ENCODE measurements at regions not wholly inside any gene's neighbourhood (a gene's known extent, or its start where the extent isn't known, plus 50 kb on each side); places are given as distances from the start of the nearest gene placed in this dataset.

DNA sequence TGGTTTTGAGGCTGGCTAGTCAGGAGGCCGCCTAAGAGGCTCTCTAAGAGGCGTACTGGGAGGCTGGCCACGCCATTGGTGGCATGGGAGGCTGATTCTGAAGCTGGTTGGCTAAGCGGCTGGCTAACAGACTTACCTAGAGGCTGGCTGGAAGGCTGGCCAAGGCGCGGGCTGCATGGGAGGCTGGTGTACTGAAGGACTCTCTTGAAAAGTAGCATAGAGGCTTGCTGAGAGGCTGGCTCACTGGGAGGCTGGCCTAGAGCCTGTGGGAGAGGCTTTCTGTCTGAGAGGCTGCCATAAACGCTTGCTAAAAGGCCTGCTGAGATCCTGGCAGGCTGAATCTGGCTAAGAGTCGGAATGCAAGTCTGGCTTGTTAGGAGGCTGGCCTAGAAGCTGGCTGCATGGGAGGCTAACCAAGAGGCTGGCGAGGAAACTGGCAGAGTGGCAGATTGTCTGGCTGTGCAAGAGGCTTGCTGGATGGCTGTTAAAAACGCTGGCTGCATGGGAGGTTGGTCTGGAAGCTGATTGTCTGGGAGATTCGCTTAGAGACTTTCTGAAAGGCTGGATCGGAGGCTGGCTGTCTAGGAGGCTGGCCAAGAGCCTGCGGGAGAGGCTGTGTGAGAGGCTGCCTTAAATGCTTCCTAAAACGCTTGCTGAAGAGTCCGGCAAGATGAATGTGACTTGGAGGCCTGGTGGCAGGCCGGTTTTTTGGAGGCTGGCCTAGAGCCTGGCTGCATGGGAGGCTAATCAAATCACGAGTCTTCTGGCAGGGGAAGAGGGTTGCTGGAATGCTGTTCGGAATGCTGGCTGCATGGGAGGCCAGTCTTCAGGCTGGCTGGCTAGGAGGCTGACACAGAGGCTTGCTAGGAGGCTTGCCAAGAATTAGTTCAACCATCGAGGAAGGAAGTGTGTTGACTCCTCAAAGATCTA, 134.2 kb downstream of the OR13A1 start:
- intact Hi-C loops (cut with DNase I): no loop called here
- peak in 4 of 10 donors; percentile 6 to 77 (median 52) for DNase-seq

DNA sequence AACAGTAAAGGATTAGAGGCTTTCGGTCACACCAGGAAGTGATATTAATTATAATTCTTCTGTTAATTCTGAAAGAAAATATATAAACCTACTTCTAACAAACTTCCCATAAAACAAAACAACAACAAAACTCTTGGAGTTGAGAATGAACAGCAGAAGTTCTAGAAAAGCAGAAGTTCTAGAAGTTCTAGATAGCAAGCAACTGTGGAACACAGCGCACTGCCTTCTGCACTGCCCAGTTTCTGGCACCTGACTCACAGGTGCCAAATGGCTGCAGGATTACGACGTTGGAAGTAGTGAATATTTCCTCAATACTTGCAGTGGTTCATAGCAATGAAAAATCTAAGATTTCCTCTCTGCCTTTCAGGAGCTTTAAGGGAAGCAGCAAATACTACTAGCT, 132.2 kb downstream of the OR13A1 start:
- DNase-seq: no peak
- intact Hi-C loops (cut with DNase I): no loop called here

DNA sequence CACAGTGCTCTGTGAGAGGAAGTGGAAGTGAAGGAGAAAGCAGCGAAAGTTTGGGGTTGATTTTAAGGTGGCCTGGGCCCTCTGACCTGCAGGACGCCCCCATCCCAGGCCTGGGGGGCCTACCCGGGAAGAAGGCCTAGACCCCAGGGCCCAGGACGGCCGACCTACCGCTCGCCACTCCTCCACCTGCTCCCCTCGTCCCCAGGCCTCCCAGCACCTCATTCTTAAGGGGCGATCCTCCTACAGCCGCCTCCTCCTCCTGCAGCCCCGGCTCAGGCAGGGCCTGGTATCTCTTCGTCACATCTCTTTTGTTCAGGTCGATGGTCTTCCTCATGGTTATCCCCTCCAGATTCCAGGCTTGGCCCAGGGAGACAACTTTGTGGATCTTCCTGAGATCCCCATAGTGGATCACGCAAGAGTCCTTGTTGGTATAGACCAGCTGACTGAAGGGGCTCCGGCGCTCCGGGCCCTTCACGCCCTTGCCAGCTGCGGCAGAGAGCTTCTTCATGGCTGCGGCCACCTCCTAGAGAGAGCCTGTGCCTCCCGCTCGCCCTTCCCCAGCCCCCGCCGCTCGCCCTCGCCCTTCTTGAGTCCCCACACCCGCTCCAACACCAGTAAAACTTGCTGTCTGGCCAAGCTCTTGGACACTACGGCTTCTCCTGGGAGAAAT, 117.5 kb downstream of the OR13A1 start:
- intact Hi-C loops (cut with DNase I): no loop called here
- peak in 2 of 10 donors; percentile 54 to 71 for DNase-seq

DNA sequence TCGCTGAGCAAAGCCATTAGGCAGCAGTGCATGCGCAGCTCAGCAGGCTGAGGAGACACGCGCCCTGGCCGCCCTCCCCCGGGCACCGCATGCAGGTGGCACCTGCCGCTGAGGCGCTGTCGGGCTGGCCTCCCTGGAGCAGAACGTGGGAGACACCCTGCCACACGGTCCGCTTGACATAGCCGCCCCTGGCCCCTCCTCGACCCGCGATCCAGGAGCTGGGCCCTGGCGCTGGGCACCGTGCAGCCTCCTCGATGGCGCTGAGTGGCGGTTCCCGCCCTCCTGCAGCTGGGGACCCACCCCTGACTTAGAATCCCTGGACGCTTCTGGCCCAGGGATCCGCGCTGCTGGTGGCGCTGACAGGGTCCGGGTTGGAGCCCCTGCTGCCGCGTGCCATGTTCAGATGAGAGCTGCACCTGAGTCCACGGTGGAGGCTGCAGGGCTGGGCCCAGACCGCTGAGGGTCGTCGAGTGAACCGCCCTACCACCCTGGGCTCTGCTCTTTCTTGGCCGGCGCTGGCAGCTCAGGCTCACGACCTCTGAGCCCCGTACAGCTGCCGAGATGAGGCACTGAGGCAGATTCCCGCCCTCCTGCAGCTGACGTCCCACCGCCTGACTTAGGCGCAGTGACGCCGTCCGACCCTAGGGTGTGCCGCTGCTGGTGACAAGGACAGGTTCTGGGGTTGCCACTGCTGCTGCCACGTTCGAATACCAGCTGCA, 116.8 kb downstream of the OR13A1 start:
- intact Hi-C loops (cut with DNase I): no loop called here
- peak in 2 of 10 donors; percentile 65 to 75 for DNase-seq

DNA sequence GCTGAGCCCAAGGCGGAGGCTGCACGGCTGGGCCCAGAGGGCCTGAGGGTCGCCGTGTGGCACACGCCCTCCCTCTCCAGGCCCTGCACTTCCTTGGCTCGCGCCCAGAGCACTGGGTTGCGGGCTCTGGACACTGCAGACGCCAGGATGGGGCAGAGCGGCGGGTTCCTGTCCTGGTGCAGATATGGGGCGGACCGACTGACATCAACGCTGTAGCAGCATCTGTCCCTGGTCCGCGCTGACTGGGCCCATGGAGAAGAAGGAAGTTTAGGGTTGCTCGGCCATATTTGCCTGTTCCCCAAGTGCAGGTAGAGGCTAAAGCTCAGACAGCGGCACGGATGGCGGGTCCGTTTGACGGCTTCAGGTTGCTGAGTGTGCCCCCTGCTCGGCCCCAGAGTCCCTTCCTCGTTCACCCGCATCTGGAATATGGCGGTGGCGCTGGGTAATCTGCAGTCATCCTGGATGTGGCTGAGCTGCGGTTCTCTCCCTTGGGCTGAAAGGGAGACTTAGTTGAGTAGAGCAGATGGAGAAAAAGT, 116.1 kb downstream of the OR13A1 start:
- DNase-seq: peak in 2 of 10 donors; percentile 50 to 77
- intact Hi-C loops (cut with DNase I): no loop called here

DNA sequence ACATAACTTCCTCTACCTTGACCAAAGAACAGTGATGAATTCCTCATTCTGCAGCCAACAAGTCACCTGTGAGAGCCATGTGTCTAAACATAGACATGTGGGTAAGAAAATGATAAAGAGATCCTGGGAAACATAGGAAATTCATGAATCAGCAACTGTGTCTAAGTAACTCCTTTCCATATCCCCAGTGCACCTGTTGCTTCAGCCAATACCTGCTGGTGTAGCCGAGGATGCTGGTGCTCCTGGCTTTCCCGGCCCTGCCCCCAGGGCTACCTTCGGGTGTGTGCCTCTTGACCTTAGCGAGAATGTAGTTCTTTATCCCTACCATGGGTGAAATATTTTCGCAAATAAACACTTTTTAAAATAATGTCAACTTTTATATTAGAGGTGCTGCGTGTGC, 114.1 kb downstream of the OR13A1 start:
- DNase-seq: no peak
- intact Hi-C loops (cut with DNase I): no loop called here

DNA sequence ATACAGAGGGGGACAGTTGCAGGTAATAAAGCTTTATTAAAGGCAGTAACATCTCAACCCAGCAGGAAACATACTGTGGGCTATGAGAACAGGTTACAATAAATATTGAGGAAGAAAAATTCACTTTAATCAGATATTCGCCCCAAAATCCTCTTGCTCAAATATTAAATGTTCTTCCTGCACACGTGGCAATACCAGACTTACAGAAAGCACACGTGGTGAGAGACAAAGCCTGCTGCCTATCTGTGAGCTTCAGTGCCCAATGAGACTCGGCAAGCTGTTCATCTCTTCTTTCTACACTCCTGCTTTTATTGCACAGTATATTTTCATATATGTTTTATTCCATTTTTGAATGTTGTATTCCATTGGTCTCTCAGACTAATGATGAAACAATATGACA, 113.2 kb downstream of the OR13A1 start:
- DNase-seq: no peak
- intact Hi-C loops (cut with DNase I): no loop called here

DNA sequence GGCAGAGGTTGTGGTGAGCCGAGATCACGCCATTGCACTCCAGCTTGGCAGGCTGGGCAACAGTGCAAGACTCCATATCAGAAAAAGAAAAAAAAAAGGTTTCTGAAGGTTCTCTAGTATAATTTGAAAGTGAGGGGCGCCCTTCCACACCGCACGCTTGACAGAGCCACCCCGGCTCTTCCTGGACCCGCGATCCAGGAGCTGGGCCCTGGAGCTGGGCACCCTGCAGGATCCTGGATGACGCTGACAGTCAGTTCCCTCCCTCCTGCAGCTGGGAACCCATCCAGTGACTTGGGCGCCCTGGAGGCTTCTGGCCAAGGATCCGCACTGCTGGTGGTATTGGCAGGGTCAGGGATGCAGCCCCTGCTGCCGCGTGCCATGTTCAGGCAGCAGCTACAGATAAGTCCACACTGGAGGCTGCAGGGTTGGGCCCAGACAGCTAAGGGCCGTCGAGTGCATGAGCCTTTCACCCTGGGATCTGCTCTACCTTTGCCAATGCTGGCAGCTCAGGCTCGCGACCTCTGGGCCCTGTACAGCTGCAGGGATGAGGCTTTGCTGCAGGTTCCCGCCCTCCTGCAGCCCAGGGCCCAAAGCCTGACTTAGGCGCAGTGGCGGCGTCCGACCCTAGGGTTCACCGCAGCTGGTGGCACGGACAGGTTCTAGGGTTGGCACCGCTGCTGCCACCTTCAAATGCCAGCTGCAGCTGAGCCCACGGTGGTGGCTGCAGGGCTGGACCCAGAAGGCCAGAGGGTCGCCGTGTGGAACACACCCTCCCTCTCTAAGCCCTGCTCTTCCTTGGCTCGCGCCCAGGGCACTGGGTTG, 110.2 kb downstream of the OR13A1 start:
- DNase-seq: peak in 1 of 10 donors; percentile 45
- intact Hi-C loops (cut with DNase I): no loop called here

DNA sequence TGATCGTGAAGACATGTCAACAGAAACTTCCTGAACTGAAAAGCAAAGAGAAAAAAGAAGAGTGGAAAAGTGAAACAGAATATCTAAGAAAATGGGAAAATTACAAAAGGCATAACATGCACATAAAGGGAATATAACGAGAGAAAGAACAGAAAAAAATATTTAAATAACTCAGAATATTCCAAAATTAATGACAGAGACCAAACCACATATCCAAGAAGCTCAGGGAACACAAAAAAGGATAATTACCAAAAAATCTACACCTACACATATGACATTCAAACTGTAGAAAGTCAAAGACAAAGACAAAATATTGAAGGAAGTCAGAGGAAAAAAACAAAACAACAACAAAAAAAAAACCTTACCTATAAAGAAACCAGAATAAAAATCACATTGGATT, 105.5 kb downstream of the OR13A1 start:
- no peak for DNase-seq
- intact Hi-C loops (cut with DNase I): no loop called here

DNA sequence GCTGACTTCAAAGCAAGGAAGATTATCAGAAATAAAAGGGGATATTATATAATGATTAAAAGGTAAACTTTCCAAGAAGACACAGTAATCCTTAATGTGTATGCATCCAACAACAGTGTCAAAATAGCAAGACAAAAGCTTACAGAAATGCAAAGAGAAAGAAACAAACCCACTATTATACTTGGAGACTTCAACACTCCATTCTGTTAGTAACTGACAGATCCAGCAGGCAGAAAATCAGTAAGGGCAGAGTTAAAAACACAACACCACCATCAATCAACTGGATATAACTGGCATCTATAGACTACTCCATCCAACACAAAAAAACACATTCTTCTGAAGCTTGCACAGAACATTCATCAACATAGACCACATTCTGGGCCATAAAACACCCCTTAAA, 103.8 kb downstream of the OR13A1 start:
- no peak for DNase-seq
- intact Hi-C loops (cut with DNase I): no loop called here

DNA sequence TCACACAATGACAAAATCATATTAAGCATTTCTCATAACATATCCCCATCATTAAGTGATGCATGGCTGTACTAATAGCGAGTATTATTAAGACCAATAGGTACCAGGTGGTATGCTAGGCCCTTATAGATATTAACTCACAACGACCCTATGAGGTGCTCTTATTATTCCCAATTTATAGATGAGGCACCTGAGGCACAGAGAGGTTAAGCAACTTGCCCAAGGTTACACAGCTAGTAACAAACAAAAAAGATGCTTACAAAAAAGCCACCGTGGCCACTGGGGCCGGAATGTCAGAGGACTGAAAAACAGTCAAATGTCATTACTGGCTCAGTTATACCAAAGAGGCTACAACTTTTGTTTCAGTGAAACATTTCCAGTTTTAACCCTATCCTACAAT, 96.0 kb downstream of the OR13A1 start:
- intact Hi-C loops (cut with DNase I): no loop called here
- DNase-seq: no peak

DNA sequence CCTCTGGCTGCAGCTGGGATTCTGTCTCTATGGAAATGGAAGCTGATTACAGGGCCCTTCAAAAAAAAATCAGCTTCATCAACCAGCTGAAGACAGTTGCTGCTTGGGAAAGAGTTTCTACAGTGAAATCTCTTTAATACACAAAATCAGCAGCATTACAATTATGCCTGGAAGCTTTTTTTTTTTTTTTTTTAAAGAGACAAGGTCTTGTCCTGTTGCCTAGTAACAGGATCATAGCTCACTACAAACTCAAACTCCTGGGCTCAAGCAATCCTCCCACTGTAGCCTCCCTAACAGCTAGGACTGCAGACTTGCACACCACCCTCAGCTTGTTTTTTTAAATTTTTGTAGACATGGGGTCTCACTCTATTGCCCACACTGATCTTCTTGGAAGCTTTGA, 94.5 kb downstream of the OR13A1 start:
- intact Hi-C loops (cut with DNase I): no loop called here

DNA sequence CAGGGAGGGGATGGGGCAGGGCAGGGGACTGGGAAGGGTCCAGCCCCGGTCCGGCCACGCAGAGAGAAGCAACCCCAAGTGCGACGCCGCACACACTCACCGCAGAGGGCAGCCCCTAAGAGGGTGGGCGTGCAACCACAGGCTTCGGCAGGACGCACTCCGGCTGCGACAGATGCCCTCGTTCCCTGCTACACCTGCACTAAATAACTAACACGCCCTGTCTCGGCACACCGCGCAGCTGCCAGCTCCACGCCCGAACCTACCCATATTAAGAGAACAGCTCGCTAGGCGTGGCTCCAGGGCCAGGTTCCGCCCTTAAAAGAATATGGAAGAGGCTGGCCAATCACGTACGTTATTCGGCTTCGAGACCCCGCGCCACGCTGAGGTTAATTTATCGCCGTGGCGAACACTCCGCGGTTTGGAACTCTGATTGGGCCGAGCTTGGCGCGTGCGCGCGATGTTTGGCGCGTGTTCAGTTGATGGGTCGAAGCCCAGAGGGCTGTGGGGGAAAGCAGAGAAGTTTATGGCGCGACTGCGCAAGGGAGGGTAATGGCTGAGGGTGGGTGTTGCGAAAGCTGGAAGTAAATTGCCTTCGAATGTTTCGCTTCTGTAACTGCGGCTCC, 91.1 kb downstream of the OR13A1 start:
- intact Hi-C loops (cut with DNase I): no loop called here
- DNase-seq: peak in 2 of 10 donors; percentile 40 to 61

More for the DNA sequence above, 94.5 kb downstream of the OR13A1 start:
- DNase-seq: no peak

DNA sequence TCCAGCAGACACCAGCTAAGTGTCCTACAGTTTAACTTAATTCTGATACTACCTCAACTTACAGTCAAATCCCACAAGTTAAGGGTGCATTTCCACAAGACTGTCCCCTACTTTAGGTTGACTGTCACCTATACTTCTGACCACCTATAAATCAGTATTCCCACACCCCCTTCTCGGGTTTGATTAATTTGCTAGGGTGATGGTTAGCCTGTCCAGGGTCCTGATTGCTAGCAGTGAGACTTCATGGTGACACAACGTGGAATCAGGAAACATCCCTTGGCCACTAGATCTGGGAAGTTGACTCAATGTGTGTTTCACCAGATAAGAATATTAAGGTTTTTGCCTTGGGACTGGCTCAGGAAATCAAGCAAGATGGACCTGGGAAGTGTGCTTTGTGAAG, 88.4 kb downstream of the OR13A1 start:
- intact Hi-C loops (cut with DNase I): no loop called here
- no peak for DNase-seq

DNA sequence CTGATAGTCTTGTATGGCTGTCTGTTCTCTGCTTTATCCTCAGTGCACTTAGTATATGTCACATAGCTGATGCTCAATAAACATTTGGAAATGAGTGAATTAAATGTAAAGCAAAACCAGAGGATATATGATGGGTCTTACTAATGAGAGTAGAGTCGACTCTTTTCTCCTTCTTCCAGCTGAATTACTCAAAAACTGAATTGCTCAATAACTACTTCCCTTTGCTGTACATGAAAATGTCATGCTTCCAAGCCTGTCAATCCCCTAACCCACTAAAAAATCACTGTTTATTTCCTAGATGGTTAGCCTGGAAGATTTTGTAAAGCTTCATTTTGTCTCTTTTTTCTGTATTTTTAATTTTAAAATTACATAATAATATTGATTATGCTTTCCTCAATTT, 88.0 kb downstream of the OR13A1 start:
- intact Hi-C loops (cut with DNase I): no loop called here

DNA sequence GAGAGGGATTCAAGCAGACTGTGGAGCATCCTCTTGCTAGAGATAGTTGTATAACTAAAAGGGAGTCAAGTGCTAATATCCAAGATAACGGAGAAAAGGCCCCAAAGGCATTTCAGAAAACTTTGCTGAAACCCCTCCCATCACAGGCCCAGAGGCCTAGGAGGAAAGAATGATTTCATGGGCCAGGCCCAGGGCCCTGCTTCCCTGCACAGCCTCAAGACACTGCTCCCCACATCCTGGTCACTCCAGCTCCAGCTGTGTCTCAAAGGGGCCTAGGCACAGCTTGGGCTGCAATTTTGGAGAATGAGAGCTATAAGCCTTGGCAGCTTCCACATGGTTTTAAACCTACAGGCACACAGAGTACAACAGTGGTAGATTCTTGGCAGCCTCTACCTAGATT, 85.6 kb downstream of the OR13A1 start:
- peak in 1 of 10 donors; percentile 42 for DNase-seq
- intact Hi-C loops (cut with DNase I): loop anchor here (10.0 kb wide), 1 partner anchor 225 kb away; the partner anchor contains the start of gene ZNF22

More for the DNA sequence above, 88.0 kb downstream of the OR13A1 start:
- DNase-seq: no peak

DNA sequence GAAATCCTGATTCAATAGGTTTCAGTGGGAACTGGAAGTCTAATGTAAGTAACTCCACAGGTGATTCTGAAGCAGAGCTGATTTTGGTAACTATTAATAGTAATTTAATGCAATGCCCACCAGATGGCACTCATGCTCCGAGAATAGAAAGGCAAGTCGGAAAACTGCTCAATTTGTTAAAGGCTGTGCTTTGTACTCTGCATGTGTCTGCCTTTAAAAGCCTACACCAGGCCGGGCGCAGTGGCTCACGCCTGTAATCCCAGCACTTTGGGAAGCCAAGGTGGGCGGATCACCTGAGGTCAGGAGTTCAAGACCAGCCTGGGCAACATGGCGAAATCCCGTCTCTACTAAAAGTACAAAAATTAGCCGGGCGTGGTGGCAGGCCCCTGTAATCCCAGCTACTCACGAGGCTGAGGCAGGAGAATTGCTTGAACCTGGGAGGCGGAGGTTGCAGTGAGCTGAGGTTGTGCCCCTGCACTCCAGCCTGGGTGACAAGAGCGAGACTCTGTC, 80.1 kb downstream of the OR13A1 start:
- DNase-seq: peak in 7 of 10 donors; percentile 47 to 87 (median 61)
- intact Hi-C loops (cut with DNase I): loop anchor here (10.0 kb wide), 1 partner anchor 231 kb away; the partner anchor contains the start of gene ZNF22

DNA sequence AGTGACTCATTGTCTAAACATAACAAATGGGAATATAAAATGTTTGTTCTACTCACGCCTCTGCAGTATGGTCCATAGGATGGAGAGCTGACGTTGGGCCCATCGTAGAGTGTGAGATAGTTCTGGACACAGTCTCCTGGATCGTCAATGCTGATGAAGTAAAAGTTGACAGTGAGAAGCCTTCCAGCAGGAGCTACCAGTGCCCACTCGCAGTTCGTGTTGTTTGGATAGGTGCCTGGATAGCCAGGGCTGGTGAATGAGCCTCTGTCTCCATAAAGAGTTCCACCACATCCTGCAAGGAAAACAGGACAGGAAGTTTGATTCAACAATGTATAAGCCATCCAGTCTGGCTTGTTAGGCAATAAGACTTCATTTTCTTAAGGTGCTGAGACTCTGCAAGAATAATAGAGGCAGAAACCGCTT, 79.6 kb downstream of the OR13A1 start:
- intact Hi-C loops (cut with DNase I): loop anchor here (10.0 kb wide), 1 partner anchor 231 kb away; the partner anchor contains the start of gene ZNF22
- peak in 1 of 10 donors; percentile 64 for DNase-seq

DNA sequence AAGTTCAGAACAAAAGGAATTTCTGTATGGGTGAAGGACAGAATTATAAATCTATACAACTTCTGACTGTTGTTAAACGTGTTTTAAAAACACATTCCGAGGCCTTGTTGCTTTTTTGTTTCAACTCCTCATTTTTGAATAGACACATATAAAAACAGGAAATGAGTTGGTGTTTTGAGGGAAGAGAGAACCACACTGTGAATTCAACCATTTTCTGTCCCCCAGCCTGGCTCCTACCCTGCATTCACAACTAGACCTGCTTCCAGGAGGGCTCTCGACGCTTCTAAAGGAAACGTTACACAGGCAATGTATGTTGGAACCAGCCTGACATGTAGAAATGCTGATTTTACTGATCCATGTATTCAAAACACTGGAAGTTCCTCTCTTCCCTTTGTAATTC, 76.5 kb downstream of the OR13A1 start:
- intact Hi-C loops (cut with DNase I): loop anchor here (10.0 kb wide), 1 partner anchor 234 kb away; the partner anchor contains the start of gene ZNF22
- DNase-seq: no peak

All from posterior cingulate gyrus (tissue), 11 donors.